DMS53 treated with DMSO at 0.1 percent for 48 hours (cell line): ENCODE measurements at regions not wholly inside any gene's neighbourhood (a gene's known extent, or its start where the extent isn't known, plus 50 kb on each side); places are given as distances from the start of the nearest gene placed in this dataset.

Experiments used
- DNase-seq: peaks from one replicate; lab custom pipeline; 2025; ENCODE audit not compliant: unreplicated experiment; lab: John Stamatoyannopoulos, UW

DNA sequence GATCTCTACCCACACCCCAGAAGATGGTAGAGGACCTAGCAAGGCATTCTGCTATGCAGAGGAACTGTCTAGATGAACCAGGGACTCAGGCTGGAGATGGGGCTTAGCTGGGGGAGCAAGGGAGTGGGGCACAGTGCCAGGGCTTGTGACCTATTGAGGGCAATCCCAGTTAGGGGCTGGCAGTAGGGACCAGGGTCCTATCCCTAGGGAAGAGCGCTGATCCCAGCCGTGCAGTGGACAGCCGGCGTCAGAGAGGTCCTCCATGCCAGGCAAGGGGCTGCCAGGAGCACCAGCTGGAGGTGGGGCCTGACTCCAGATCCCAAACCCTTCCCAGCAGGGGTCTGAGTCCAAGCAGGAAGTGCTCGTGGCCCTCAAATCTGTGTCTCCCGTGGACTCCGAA lies 52.7 kb upstream of the NEURL1B start:
- DNase-seq: no peak

DNA sequence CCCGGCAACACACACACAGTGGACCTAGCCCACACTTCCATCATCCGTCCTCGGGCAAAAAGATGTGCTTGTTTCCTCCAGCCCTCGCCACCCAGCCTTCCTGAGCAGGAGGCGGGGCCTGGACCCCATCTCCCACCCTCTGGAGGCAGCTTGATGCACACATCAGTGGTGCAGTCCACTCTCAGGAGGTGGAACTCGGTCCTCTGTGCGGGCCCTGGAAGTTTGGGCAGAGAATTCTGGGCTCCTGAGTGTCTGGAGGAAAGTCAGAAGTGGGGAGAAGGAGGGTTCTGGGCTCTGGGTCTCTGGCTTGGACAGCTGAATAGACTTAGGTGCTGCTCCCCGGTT lies 54.0 kb upstream of the NEURL1B start:
- no peak for DNase-seq

DNA sequence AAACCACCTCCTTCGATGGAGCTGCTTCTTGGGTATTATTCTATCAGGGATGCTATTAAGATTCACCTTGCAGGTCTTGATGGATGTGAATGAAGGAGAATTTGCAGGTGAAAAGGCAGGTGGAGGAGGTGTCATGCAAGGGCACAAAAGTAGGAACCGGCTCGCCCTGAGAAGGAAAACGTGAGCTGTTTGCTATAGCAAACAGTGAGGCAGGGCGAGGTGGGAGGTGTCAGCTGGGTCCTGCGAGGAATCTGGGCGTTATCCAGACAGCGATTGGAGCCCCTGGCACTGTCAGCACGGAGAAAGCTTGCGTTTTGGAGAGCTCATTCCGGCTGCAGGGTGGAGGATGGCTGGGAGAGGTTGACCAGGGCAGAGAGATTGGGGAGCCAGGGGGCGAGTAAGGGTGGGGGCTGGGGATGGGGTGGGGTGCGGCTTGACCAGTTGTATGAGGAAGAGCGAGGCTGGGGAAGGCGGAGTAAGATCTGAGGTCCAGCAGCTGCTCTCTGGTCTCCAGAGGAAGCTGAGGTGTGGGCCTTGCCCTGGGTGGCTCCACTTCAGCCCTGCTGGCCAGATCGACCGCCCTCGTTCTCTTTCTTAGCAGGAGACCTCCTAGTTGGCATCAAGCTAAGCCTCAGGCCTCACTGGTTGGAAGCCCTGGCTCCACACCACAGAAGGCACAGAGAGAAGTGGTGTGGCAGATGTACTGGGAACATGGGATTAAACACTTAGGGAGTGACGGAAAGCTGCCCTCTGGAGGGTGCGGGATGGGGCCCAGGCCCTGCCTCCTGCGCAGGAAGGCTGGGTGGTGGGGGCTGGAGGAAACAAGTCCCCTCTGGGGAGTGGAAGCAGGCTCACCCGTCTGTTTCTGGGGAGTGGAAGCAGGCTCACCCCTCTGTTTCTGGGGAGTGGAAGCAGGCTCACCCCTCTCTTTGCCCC lies 54.7 kb upstream of the NEURL1B start:
- DNase-seq: no peak

DNA sequence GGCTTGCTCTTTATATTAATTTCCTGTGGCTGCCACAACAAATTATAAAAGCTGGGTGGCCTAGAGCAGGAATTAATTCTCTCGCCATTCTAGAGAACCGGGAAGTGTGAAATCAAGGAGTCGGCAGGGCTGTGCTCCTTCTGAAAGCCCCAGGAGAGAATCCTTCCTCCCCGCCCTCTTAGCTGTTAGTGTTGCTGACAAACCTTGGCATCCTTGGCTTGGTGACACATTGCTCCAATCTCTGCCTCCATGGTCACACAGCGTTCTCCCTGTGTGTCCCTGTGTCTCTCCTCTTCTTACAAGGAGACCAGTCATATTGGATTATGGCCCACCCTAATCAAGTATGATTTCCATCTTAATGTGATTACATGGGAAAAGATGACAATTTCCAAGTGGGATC lies 55.9 kb upstream of the NEURL1B start:
- no peak for DNase-seq

DNA sequence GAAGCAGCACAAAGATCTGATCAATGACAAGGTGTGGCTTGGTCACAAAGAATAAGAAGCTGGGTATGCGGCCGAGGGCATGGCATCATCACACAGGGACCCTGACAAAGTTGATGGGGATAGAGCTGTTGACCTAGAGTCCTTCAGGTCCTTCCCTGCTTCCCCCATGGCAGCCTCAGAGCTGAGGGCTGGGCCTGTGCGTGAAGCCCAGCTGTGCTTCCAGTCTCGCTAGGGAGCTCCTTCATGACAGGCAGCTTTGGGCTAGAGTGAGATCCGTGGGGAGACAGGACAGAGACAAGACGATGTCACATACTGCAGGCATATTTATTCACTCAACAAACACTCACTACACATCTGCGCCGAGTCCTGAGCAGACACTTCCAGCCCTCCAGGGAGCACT lies 56.4 kb upstream of the NEURL1B start:
- DNase-seq: no peak

DNA sequence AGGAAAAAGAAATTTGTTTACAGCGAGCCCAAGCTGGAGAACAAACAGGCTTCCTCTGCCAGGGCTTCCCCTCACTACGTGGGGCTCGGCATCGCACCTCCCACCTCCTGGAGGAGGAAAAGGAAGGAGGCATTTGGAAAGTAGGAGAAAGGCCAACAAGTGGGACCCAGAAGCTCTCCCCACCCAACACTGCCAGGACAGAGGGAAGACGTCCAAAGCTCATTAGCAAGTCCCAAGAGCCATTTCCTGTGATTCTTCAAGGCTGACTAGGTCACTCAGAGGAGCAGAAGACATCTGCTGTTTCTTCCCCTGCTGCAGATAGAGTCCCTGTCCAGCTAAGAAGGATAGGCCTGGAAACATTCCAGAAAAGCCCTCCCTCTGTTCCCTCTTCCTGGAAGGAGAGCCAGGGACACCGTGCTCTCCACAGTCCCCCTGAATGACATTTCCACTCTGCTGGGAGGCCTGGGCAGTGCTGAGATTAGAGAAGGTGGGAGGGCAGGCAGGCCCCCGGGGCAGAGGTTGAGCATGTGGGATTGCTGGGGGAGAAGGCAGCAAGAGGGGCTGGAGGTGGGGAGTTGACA lies 57.0 kb upstream of the NEURL1B start:
- DNase-seq: no peak

DNA sequence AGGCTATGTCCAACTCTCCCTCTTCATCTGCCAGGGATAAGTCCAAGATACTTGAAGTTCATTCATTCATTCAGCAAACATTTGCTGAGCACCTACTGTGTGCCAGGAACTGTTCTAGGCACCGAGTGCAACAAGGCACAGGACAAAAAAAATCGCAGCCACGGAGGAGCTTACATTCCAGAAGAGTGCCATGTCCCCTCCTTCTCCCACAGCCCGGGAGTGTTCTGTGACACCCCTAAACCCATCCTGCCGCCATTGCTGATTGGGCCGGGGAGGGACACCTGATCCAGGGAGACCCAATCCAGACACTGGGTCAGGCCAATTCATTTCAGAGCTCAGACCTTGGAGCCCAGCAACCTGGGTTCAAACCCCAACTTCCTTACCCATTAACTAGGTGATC lies 58.1 kb upstream of the NEURL1B start:
- DNase-seq: no peak

DNA sequence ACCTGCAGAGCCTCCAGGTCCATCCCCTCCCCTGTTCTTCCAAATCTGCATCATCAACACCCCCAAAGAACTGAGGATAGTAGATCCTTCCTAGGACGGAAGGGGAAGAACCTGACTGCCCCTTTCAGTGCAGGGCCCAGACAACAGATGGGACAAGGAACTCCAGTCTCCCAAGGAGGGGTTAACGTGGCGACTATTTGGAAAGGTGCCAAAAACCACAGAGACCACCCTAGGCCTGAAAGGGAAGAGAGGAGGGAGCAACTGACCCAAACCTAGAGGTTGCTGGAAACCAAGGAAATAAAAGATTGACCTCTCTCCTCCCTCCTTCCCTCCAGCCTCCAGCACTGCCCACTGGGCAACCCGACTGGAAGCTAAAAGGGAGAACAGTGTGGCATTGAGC lies 59.7 kb upstream of the NEURL1B start:
- no peak for DNase-seq

DNA sequence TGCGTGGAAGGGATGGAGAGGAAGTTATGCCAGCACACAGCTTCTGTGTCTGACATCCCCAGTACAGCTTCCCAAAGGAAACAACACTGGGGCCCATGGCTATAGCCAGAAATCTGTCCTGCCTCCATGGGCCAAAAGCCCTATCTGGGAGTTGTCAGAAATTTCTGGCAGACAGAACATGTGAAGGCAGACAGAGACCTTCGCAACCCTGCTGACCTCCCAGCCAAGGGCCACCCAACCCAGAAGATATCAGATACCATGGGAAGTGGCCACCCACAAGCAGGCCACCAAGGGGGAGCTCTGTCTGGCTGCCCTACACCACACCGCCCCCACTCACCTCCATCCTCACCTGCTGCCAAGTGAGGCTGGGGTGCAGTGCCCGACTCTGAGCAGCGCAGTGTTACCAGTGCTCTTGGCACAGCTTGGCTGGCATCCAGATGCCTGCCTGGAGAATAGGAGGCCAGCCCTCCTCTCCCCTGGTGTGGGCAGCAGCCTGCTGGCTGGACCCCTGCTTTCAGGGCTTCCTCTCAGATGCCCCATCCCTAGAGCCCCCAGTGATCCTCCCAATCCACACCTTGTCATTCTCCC lies 61.6 kb upstream of the NEURL1B start:
- no peak for DNase-seq

DNA sequence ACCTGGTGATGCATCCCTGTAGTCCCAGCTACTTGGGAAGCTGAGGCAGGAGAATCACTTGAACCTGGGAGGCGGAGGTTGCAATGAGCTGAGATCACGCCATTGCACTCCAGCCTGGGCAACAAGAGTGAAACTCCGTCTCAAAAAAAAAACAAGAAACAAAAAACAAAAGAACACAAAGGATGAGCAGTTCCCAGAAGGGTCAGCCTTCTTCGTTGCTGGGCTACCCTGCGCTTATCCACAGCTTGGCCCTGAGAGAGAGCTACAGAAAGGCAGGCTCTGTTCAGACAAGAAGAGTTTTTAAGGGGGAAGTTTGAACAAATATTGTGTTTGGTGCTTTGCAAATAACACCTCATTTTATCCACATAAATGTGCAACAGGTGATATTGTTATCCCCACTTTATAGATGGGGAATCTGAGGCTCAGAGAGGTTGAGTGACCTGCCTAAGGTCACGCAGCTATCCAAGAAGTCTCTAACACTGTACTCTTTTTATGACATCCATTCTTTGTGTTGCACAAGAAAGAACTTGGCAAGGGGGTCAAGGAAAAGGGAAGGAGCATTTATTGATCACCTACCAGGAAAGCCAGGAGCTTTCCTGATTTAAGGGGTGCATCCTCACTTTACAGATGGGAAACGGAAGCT lies 63.7 kb upstream of the NEURL1B start:
- no peak for DNase-seq

DNA sequence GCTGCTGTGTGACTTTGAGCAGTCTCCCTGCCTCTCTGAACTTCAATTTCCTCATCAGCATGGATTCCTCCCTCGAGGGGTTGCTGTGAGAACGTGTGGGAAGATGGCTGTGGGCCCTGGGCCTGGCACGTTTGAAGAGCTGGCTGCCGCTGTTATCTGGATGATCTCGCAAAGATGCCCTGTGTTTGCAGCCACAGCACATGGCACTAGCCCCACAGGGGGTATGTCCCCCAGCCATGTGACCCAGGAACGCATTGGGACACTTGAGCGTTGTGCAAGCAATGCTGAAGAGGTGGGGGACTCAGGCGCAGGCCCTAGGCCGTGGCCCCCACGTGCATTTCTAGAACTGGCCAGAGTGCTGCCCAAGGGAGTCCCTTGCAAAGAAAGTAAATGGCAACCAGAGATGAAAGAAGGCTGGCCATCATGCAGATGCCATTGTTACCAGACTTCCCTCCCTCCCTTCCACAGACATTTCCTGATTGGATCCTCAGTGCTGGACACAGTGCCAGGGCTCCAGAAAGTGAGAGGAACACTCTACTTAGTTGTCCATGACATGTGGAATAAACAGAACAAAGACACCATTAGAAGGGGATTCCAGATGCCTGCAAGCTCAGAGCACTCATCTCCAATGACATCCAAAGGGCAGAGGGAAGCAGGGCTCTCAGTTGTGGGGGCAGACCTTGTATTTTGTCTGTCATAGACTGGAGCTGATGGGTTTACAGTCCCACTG lies 65.1 kb upstream of the NEURL1B start:
- no peak for DNase-seq

DNA sequence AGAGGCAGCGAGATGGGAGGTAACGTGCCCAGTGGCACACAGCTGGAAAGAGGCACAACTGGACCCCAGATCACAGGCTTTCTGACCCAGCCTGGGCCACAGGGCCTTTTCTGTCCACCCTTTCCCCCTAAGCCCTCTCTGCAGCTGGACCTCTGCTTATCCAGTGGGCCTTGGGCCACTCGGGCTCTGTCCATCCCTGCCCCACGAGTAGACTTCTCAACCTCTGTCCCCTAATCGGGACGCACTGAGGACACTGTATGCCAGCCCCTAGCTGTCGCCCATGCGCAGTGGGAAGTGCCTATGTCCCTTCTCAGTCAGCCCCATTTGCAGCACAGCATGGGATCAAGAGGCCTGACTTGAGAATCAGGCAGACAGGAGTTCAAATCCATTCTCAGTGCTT lies 65.6 kb upstream of the NEURL1B start:
- DNase-seq: no peak

DNA sequence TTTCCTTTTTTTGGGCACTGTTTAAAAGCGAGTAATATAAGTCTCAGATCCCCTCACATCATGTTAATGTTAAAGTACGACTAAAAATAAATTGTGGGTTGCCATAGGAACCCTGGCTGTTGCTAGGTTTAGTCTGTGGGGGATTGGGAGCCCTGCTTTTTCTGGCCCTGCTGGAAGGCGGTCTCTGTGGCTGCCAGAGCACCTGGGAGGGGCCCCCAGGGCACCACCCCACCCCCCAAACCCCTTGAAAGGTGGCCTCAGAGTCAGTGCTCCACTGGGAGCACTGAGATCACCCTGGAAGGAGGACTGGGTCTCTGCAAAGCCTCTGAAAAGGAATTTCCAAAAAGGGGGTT lies 66.2 kb upstream of the NEURL1B start:
- no peak for DNase-seq

DNA sequence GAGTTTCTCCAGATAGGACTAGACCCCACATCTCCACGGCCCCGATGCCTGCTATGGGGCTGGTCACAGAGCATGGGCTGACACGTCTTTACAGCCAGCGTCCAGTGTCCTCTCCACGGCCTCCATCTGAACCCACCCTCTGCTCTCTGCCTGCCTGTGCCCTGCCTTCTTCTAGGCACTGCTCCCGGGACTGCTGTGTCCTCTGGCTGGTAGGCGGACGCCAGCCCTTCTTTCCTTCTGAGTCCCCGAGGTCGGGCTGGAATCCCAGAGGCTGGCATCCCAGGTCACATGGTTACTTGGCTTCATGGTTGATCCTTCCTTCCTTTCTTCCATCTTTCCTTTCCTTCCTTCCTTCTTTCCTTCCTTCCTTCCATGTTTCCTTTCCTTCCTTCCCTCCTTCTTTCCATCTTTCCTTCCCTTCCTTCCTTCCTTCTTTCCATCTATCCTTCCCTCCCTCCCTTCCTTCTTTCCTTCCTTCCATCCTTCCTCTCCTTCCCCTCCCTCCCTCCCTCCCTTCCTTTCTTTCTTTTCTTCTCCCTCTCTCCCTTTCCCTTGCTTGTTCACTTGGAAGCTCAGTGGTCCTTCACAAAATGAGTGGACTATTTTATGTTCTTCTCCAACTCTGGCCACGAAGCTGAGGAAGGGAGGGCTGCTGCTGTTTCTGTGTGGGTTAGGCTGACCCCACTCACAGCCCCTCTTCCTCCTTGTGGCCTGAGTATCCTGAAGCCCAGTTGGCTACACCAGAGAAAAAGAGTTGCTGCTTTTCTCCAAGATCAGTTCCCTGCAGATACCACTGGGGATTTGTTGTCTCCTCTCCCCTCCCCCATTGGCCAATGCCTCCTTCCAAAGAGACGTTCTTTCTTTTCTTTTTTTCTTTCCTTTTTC lies 66.8 kb upstream of the NEURL1B start:
- no peak for DNase-seq

DNA sequence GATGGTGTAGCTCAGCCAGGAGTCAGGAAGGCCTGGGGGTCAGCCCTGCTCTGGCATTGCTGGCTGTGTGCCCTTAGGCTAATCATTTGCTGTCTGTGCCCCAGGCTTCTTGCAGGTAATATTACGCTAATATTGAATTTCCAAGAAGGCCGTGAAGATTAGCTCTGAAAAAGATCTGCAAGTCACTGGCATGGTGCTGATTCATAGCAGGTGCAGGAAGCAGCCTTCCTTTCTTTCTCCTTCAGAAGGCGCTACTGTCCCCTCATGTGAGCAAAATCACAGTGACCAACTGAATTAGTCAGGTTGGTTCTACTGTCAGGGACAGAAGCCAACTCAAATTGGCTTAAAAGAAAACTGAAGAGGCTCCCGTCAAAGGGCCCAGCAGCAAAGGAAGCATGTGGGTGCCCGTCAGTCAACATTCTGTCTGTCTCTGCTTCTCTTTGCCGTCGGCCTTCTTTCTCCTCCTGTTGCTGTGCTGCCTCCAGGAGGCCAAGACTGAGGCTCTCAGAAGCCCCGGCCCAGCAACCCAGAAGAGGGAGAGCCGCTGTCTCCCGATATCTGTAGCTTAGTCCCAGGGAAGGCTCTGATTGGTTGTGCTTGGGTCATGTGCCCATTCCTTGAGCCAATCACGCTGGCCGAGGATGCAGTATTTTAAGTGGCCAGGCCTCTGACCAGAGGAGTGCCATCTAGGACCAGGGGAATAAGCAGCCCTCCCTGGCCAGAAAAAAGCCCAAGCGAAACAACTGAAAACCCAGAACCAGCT lies 67.8 kb upstream of the NEURL1B start:
- peak; percentile 15 for DNase-seq

DNA sequence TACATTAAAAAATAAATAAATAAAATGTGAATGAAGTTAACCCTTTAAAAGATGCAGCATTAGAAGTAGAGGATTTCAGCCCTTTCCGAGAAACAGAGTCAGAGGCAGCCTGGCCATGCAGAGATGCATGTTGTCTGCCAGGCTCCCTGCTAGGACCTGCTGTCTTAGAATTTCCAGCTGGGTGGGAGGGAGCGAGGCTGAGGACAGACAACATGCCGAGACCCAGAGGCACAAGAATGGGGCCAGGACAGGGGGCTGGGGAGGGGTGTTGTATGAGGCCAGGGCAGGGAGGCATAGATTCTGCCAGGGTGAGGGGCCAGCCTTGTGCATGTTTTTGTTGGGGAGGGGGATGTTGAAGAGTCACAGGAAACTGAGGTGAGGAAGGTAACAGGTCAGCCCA lies 68.6 kb upstream of the NEURL1B start:
- DNase-seq: no peak

DNA sequence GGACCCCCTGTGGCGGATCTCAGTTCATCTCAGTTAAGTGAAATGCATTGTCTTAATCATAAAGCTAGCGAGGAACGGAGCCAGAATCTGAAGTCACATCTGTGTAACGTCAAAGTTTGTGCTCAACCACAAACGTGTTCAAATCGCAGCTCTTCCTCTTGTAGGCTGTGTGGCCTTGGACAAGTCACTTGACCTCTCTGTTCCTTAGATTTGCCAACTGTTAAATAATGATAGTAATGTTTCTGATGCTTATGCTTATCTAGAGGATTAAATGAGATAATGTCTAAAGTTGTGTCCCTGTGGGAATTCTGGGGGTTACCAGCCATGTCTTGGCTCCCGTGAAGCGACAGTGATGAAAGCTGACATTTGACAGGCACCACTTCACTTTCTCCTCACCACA lies 69.2 kb upstream of the NEURL1B start:
- no peak for DNase-seq

DNA sequence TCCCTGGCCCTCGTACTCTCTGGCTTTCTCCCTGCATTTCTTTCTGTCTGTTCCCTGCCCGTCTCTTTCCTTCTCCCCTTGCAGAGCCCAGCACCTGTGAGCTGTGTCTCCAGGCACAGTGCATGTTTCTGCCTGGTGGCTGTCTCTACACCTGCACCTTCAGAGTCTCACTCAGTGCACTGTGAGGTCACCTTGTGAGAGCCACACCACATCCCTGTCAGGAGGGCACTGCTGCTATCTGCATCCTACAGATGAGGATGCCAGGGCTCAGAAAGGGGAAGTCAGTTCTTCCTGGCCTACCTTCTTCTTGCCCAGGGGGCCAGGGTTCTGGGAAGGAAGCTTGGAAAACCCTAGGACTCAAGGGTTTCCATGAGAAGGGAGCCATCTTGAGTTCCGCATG lies 69.7 kb upstream of the NEURL1B start:
- no peak for DNase-seq

DNA sequence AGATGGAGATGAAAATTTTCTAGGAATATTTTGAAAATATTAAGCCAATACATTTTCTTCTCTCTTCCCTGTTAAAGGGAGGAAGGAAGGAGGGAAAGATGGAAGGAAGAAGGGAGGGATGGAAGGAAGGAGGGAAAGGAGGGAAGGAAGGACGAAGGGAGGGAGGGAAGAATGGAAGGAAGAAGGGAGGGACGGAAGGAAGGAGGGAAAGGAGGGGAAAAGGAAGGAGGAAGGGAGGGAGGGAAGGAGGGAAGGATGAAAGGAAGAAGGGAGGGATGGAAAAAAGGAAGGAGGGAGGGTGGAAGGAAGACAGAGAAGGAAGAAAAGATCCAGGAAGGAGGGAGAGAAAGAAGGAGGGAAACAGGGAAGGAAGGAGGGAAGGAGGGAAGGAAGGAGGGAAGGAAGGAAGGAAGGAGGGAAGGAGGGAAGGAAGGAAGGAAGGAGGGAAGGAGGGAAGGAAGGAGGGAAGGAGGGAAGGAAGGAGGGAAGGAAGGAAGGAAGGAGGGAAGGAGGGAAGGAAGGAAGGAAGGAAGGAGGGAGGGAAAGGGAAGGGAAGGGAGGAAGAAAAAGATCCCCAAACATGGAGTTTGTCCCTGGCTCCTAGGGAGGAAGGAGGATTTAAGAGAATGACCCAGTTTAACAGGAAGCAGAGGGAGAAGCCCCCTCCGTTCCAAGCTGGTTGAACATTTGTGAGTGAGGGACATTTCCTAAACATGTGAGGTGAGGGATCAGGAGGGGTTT lies 70.3 kb upstream of the NEURL1B start:
- DNase-seq: no peak
